GM12865 (cell line): ENCODE measurements at regions not wholly inside any gene's neighbourhood (a gene's known extent, or its start where the extent isn't known, plus 50 kb on each side); places are given as distances from the start of the nearest gene placed in this dataset.

Experiments used
- DNase-seq: peaks from one replicate; pipeline ENCODE4 v3.0.0; 2010; ENCODE audit warnings: low read depth
- H3K4me3 ChIP-seq: 2 replicates; pipeline ENCODE4 v1.5.1; 2011; ENCODE audit warnings: mild to moderate bottlenecking, low read depth, low read length, control low read depth
- CTCF ChIP-seq: IDR thresholded peaks from 2 replicates; pipeline ENCODE4 v1.5.1; 2011; ENCODE audit warnings: low read length, control low read depth, low read depth, inconsistent platforms; ENCODE audit not compliant: insufficient read depth; ENCODE audit errors: missing control alignments

GRCh38 chr13:111572956-111573761 lies 252.7 kb downstream of the TEX29 start:
- H3K4me3 ChIP-seq, result no peak overlapping the region
- no peak for DNase-seq
- TF ChIP-seq CTCF, result no peak

- DNase-seq, result no peak
- H3K4me3 ChIP-seq, result no peak overlapping the region
- TF ChIP-seq CTCF, result no peak
These were observed 253.4 kb downstream of the TEX29 start for GRCh38 chr13:111573801-111574200.

DNA sequence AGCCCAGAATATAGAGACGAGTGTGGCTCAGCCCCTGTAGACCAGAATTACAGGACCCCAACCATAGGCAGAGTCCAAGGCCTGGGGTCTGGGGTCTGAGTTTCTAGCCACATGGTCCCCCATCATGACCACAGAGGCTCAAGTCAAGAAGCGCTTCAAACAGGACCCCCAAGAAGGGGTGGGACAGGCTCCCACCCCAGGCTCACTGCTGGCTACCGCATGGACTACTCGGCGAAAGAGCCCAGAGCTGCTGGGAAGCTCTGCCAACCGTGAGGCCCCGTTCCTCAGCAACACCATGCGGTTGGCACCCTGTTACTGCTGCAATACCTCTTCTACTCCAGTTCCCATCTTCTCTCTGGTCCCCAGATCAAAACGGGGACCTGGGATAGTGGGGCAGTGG lies 254.8 kb downstream of the TEX29 start:
- DNase-seq, result no peak
- TF ChIP-seq CTCF, result no peak
- no peak overlapping the region for H3K4me3 ChIP-seq

DNA sequence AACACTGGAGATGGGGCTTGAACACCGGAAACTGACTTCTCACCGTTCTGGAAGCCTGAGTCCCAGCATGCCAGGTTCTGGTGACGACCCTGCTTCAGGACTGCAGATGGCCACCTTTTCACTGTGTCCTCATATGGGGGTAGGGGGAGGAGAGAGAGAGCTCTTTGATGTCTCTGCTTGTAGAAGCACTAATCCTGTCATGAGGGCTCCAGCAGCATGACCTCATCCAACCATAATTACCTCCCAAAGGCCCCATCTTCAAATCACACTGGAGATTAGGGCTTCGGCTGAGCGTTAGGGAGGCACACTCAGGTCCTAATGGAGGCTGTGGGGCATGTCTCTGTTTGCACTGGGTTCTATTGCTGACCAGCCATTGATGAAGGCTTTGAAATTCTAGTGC lies 255.3 kb downstream of the TEX29 start:
- no peak for TF ChIP-seq CTCF
- DNase-seq, result no peak
- H3K4me3 ChIP-seq, result no peak overlapping the region

DNA sequence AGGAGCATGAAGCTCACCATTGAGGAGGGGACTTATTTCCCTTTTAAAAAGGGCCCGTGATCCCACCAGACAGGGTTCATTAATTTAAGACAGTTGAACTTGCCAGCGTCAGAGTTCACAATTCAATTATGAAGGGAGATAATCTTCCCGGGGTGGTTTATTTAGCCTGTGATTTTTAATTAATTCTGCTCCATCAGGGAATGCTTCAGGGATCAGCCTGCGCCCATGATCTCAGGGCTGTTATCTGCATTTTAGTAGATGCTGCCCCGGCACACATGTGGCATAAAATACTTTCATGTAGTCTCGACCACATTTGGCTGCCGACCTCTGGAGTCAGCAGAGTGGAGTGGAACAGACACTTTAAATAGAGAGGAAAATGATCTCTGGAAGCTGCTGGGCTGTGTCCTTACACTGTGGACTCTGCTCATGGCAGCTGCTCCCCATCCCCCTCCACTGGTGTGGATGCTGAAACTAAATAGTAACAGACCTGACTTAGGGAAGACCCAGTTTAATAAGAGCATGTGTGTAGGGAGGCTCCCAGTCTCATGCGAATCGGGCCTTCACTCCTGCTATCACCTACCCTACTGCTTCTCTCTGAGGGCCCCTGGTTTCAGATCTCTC lies 256.9 kb downstream of the TEX29 start:
- no peak overlapping the region for H3K4me3 ChIP-seq
- no peak for DNase-seq
- TF ChIP-seq CTCF, result no peak

DNA sequence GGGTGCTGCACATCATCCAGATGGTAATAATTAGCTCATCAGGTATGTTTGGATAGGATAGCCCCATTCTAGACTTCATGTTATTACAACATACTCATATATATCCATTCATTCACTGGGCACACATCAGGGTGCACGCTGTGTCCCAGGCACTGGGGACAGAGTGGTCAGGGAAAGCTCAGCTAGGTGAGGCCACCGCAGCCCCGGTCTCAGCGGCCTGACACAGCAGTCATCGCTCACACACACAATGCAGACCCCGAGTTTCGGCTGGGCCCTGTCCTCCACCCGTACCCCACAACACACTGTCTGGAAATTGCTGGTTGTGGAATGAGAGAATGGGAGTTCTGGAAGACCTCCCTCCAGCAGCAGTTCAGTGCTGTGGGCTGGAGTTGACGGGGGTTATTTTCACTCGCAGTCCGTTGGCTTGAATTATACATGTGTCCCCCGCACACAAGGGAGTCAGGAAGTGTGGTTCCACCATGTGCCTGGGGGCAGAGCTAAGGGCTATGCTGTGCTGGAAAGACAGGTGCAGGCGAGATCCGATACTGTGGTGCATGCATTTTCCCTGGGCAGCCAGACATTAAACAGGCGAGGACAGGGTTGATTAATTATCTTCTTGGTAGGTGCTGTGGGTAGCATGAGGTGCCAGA lies 257.6 kb downstream of the TEX29 start:
- DNase-seq, result no peak
- no peak overlapping the region for H3K4me3 ChIP-seq
- no peak for TF ChIP-seq CTCF
